GM12865 (cell line): ENCODE measurements at regions not wholly inside any gene's neighbourhood (a gene's known extent, or its start where the extent isn't known, plus 50 kb on each side); places are given as distances from the start of the nearest gene placed in this dataset.

Source experiments
- DNase-seq: peaks from one replicate; pipeline ENCODE4 v3.0.0; 2010; ENCODE audit warnings: low read depth
- H3K4me3 ChIP-seq: 2 replicates; pipeline ENCODE4 v1.5.1; 2011; ENCODE audit warnings: mild to moderate bottlenecking, low read depth, low read length, control low read depth
- CTCF ChIP-seq: IDR thresholded peaks from 2 replicates; pipeline ENCODE4 v1.5.1; 2011; ENCODE audit warnings: low read length, control low read depth, low read depth, inconsistent platforms; ENCODE audit not compliant: insufficient read depth; ENCODE audit errors: missing control alignments

DNA sequence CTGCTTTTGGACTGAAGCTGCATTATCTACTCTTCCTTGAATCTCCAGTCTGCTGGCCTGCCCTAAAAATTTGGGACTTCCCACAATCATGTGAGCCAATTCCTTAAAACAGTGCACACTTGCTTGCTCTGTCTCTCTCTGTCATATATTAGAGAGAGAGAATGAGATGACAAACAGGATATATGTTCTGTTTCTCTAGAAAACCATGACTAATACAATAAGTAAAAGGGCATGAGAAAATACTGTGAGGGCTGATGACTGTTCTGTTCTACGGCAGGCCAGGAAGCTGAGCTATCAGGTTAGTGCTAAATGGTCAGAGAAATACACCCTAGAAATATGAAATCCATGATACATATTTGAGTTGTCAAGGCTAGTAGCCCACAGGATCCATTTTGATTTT is 1896.8 kb upstream of the CELF4 start:
- H3K4me3 ChIP-seq, result no peak overlapping the region
- no peak for TF ChIP-seq CTCF
- DNase-seq, result no peak

GRCh38 chr18:39460136-39460535 is 1894.5 kb upstream of the CELF4 start:
- DNase-seq, result no peak
- TF ChIP-seq CTCF, result no peak
- no peak overlapping the region for H3K4me3 ChIP-seq

- TF ChIP-seq CTCF, result no peak
- no peak for DNase-seq
- no peak overlapping the region for H3K4me3 ChIP-seq
Measured at GRCh38 chr18:39455285-39455684, 1889.7 kb upstream of the CELF4 start.

GRCh38 chr18:39454866-39455265 is 1889.3 kb upstream of the CELF4 start:
- no peak overlapping the region for H3K4me3 ChIP-seq
- TF ChIP-seq CTCF, result no peak
- no peak for DNase-seq

DNA sequence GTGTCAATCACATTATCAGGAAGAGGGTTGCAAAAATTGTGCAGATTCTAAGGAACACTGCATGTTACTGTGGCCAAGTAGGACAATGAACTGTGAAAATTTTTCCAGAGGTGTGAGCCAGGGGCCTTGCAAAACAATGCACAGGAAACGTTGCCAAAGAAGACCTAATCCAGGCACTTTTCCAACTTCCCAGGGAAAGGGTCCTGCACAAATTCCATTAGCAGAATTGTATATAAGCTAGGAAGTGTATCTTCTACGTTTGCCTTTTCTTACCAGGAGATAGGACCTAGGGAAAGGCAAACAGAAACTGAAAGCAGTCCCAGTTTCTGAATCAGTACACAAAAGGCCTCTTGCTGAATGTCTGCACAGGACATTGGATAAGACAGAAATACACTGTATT is 1888.3 kb upstream of the CELF4 start:
- H3K4me3 ChIP-seq, result no peak overlapping the region
- no peak for TF ChIP-seq CTCF
- DNase-seq, result no peak

DNA sequence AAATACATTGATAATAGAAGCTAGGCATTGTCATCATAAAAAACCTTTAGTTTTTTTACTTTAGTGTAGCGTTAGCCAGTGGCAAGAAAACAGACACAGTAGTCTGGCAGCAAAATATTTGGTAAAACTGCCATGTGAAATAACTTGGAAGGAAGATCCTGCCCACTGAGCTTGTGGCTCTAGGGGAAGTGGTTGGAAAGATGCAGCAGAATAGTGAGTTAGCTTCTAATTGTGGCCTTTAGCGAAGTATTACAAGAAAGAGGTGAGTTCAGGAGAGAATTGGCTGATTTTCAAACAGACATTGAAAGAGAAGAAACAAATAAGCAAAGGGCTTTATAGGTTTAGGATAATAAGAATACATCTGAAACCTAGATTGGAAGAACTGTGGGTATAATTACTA is 1887.8 kb upstream of the CELF4 start:
- no peak for DNase-seq
- TF ChIP-seq CTCF, result no peak
- no peak overlapping the region for H3K4me3 ChIP-seq

- TF ChIP-seq CTCF, result no peak
- H3K4me3 ChIP-seq, result no peak overlapping the region
- DNase-seq, result no peak
Measured at GRCh38 chr18:39450958-39451357, 1885.4 kb upstream of the CELF4 start.
